IPS DF 4.7 (cell line): ENCODE measurements at regions not wholly inside any gene's neighbourhood (a gene's known extent, or its start where the extent isn't known, plus 50 kb on each side); places are given as distances from the start of the nearest gene placed in this dataset.

Experiments used
- DNase-seq: peaks from one replicate; pipeline ENCODE4 v3.0.0-alpha.2; 2013; ENCODE audit warnings: low spot score; ENCODE audit errors: extremely low read depth

- no peak for DNase-seq
Measured at GRCh38 chr3:72245183-72245811, 460.3 kb upstream of the PROK2 start.

GRCh38 chr3:72244396-72244795, 459.4 kb upstream of the PROK2 start:
- no peak for DNase-seq

- no peak for DNase-seq
Measured at GRCh38 chr3:72242326-72242725, 457.4 kb upstream of the PROK2 start.

- DNase-seq: no peak
Measured at GRCh38 chr3:72241525-72241924, 456.6 kb upstream of the PROK2 start.

- no peak for DNase-seq
Measured at GRCh38 chr3:72240531-72240930, 455.6 kb upstream of the PROK2 start.

- no peak for DNase-seq
Measured at GRCh38 chr3:72238801-72239200, 453.9 kb upstream of the PROK2 start.

GRCh38 chr3:72238010-72238691, 453.2 kb upstream of the PROK2 start:
- DNase-seq: no peak

GRCh38 chr3:72237679-72238009, 452.7 kb upstream of the PROK2 start:
- no peak for DNase-seq

GRCh38 chr3:72234391-72234790, 449.4 kb upstream of the PROK2 start:
- DNase-seq: no peak

GRCh38 chr3:72233571-72233970, 448.6 kb upstream of the PROK2 start:
- DNase-seq: no peak

- DNase-seq: peak; percentile 7
Measured at GRCh38 chr3:72232777-72233176, 447.8 kb upstream of the PROK2 start.

- DNase-seq: no peak
Measured at GRCh38 chr3:72232331-72232730, 447.4 kb upstream of the PROK2 start.

GRCh38 chr3:72231439-72232196, 446.7 kb upstream of the PROK2 start:
- no peak for DNase-seq

- no peak for DNase-seq
Measured at GRCh38 chr3:72230774-72231379, 445.9 kb upstream of the PROK2 start.

- DNase-seq: no peak
Measured at GRCh38 chr3:72229952-72230351, 445.0 kb upstream of the PROK2 start.

- DNase-seq: no peak
Measured at GRCh38 chr3:72227486-72228070, 442.6 kb upstream of the PROK2 start.

GRCh38 chr3:72224804-72225509, 440.0 kb upstream of the PROK2 start:
- no peak for DNase-seq

- DNase-seq: no peak
Measured at GRCh38 chr3:72223628-72224027, 438.7 kb upstream of the PROK2 start.

- no peak for DNase-seq
Measured at GRCh38 chr3:72223116-72223515, 438.2 kb upstream of the PROK2 start.

GRCh38 chr3:72222410-72222809, 437.5 kb upstream of the PROK2 start:
- DNase-seq: no peak

GRCh38 chr3:72220946-72221345, 436.0 kb upstream of the PROK2 start:
- DNase-seq: no peak
